ENCODE measurements at regions not wholly inside any gene's neighbourhood (a gene's known extent, or its start where the extent isn't known, plus 50 kb on each side); places are given as distances from the start of the nearest gene placed in this dataset.
A peak's percentile ranks its signal among the peaks of the same experiment; 100 is the strongest.

DNA sequence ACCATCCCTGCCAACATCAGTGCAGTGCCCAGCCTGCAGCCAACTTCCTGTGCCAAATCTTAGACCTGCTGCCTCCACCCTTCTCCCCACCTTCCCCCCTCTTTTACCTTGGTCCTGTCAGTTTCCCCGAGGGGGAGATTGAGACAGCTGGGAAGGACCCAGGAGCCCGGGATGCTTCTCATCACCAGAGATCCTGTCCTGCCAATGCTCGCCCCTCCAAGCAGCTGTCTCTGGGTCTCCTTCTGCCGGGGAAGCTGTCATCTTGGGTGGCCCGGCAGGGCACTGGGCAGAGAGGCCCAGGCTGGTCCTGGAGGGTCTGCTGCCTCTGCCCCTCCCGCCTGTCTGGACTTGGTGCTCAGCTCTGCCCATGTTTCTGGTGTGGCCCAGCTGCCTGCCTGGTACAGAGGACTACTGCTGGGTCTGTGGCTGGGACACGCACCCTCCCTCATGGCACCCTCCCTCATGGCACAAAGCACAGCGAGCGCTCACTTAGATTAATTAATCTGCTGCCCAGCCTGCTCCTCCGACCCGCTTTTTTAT, 60.4 kb upstream of the THY1 start:
- Histone ChIP-seq H3K4me2 (ENCODE audit: insufficient read depth, low read length) (no peak overlapping the region), H3K27me3 (ENCODE audit: insufficient read depth, low read length, poor library complexity) (peaks cover 5% of the 10 kb centered on the region)
- ATAC-seq (ENCODE audit: insufficient read depth, low read depth) = no peak

DNA sequence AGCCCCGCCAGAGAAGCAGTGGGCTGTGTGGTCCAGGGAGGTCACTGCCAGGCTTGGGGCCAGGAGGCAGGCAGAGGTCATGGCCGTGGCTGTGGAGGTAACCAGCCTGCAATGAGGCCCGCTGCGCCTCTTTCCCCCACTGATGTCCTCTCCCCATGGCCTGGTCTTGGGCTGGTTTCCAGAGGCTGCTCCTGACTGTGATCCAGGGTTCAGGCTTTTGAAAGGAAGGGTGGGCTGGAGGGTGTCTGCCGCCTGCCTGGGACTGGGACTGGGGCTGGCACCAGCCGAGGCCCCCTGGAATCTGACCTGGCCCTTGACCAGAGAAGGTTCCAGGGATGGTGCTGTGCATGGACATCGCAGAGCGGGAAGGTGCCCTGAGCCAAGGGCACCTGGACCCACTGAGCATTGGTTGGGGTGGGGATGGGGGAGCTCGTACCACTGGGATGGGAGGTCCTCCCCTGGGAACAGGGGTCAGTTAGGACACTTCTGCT, 59.6 kb upstream of the THY1 start:
- Histone ChIP-seq H3K27ac (ENCODE audit: low read length) (no peak overlapping the region), H3K4me3 (ENCODE audit: low read depth in 1 of 2, low read length in 2 of 2) (no peak overlapping the region), H3K36me3 (ENCODE audit: insufficient read depth, low read length) (no peaks in the 10 kb centered on the region), H3K9ac (ENCODE audit: low read depth, low read length) (no peak overlapping the region), H3K27me3 (ENCODE audit: insufficient read depth, low read length, poor library complexity) (peaks cover 5% of the 10 kb centered on the region), H3K4me2 (ENCODE audit: insufficient read depth, low read length) (no peak overlapping the region), H3K4me1 (ENCODE audit: insufficient read depth, low read length) (no peaks in the 10 kb centered on the region), H4K20me1 (ENCODE audit: insufficient read depth, low read length) (peaks cover 3% of the 10 kb centered on the region), H2AFZ (ENCODE audit: low read depth, low read length) (no peak overlapping the region), H3K9me3 (ENCODE audit: insufficient read depth, low read length, severe bottlenecking) (no peaks in the 10 kb centered on the region), H3K79me2 (ENCODE audit: insufficient read depth, low read length) (no peaks in the 10 kb centered on the region)
- TF ChIP-seq, protein P1, sequence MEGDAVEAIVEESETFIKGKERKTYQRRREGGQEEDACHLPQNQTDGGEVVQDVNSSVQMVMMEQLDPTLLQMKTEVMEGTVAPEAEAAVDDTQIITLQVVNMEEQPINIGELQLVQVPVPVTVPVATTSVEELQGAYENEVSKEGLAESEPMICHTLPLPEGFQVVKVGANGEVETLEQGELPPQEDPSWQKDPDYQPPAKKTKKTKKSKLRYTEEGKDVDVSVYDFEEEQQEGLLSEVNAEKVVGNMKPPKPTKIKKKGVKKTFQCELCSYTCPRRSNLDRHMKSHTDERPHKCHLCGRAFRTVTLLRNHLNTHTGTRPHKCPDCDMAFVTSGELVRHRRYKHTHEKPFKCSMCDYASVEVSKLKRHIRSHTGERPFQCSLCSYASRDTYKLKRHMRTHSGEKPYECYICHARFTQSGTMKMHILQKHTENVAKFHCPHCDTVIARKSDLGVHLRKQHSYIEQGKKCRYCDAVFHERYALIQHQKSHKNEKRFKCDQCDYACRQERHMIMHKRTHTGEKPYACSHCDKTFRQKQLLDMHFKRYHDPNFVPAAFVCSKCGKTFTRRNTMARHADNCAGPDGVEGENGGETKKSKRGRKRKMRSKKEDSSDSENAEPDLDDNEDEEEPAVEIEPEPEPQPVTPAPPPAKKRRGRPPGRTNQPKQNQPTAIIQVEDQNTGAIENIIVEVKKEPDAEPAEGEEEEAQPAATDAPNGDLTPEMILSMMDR (IDR thresholded peaks at IDR 0.05; ENCODE audit: borderline replicate concordance, extremely low read depth, low read length, poor library complexity, severe bottlenecking) = no peak
- no peak for TF ChIP-seq EZH2 (IDR thresholded peaks at IDR 0.05; ENCODE audit: borderline replicate concordance, low read depth, low read length, severe bottlenecking)
- no peak for ATAC-seq (ENCODE audit: insufficient read depth, low read depth)
- no peak for DNase-seq

More for the DNA sequence above, 60.4 kb upstream of the THY1 start:
- Histone ChIP-seq H3K4me1 (ENCODE audit: insufficient read depth, low read length) (no peaks in the 10 kb centered on the region), H2AFZ (ENCODE audit: low read depth, low read length) (no peak overlapping the region), H3K36me3 (ENCODE audit: insufficient read depth, low read length) (no peaks in the 10 kb centered on the region), H3K79me2 (ENCODE audit: insufficient read depth, low read length) (no peaks in the 10 kb centered on the region), H3K9ac (ENCODE audit: low read depth, low read length) (no peak overlapping the region), H3K9me3 (ENCODE audit: insufficient read depth, low read length, severe bottlenecking) (no peaks in the 10 kb centered on the region), H3K4me3 (ENCODE audit: low read depth in 1 of 2, low read length in 2 of 2) (no peak overlapping the region), H3K27ac (ENCODE audit: low read length) (no peak overlapping the region), H4K20me1 (ENCODE audit: insufficient read depth, low read length) (peaks cover 3% of the 10 kb centered on the region)
- no peak for TF ChIP-seq EZH2 (IDR thresholded peaks at IDR 0.05; ENCODE audit: borderline replicate concordance, low read depth, low read length, severe bottlenecking)
- TF ChIP-seq, protein P1 (IDR thresholded peaks at IDR 0.05; ENCODE audit: borderline replicate concordance, extremely low read depth, low read length, poor library complexity, severe bottlenecking) = no peak
- no peak for DNase-seq

DNA sequence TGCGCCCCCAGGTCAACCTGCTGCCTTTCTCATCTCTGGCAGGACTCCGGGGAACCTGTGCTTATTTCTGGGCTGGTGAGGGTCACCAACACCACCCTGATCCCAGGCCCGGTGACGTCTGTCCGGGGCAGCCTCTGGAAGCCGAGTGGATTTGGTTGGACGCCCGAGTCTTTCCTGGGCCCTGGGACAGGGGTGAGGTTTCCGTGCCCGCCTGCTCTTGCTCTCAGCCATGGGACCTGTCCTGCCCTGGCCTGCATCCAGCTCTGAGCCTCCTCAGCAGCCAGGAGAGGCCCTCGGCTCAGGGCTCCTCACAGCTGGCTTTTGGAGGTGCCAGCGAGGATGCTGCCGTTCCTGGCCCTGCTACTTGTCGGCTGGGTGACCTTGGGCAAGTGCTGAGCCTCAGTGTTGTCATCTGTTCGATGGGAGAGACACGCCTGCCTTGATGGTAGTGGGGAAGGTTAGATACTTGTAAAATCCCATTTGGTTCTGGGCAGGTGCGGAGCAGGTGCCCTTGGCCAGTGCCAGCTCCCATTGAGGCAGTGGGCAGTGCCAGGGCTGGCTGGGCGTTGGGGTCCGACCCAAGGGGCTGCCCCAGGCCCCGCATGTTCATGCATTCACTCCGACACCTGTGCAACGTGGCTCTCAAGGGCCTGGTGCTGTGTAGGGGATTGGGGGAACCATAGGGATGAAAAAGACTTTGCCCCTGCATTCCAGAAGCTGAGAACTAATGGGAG, 58.9 kb upstream of the THY1 start:
- no peaks in the 10 kb centered on the region for H3K9me3 ChIP-seq (ENCODE audit: insufficient read depth, low read length, severe bottlenecking)
- TF ChIP-seq EZH2 (IDR thresholded peaks at IDR 0.05; ENCODE audit: borderline replicate concordance, low read depth, low read length, severe bottlenecking) = no peak
- TF ChIP-seq, protein P1 (IDR thresholded peaks at IDR 0.05; ENCODE audit: borderline replicate concordance, extremely low read depth, low read length, poor library complexity, severe bottlenecking) = no peak
- no peaks in the 10 kb centered on the region for H3K4me1 ChIP-seq (ENCODE audit: insufficient read depth, low read length)
- no peak overlapping the region for H3K27ac ChIP-seq (ENCODE audit: low read length)
- H3K27me3 ChIP-seq (ENCODE audit: insufficient read depth, low read length, poor library complexity) = no peaks in the 10 kb centered on the region
- H2AFZ ChIP-seq (ENCODE audit: low read depth, low read length) = no peak overlapping the region
- no peak for DNase-seq
- H3K4me2 ChIP-seq (ENCODE audit: insufficient read depth, low read length) = no peak overlapping the region
- H3K36me3 ChIP-seq (ENCODE audit: insufficient read depth, low read length) = no peaks in the 10 kb centered on the region
- H3K79me2 ChIP-seq (ENCODE audit: insufficient read depth, low read length) = no peaks in the 10 kb centered on the region
- no peak overlapping the region for H3K9ac ChIP-seq (ENCODE audit: low read depth, low read length)
- H3K4me3 ChIP-seq (ENCODE audit: low read depth in 1 of 2, low read length in 2 of 2) = no peak overlapping the region
- H4K20me1 ChIP-seq (ENCODE audit: insufficient read depth, low read length) = peaks cover 3% of the 10 kb centered on the region
- peak; percentile 8; the same call in 1 of the 3 replicates for ATAC-seq (ENCODE audit: insufficient read depth, low read depth)
